ENCODE measurements at regions not wholly inside any gene's neighbourhood (a gene's known extent, or its start where the extent isn't known, plus 50 kb on each side); places are given as distances from the start of the nearest gene placed in this dataset.

GRCh38 chr13:62142048-62142447, 726.4 kb upstream of the PCDH20 start:
- Mint-ChIP-seq H3K9me3 (peaks cover 22% of the 10 kb centered on the region), H3K4me3 (no peak overlapping the region), H3K27ac (no peak overlapping the region), H3K4me1 (ENCODE audit: low read depth) (no peaks in the 10 kb centered on the region), H3K36me3 (ENCODE audit: low read depth) (no peaks in the 10 kb centered on the region), H3K27me3 (ENCODE audit: insufficient read depth) (no peaks in the 10 kb centered on the region)
- intact Hi-C loops (cut with micrococcal nuclease), result no loop called here
- no peak for DNase-seq (ENCODE audit: low spot score)

- Mint-ChIP-seq H3K27me3 (ENCODE audit: insufficient read depth) (no peaks in the 10 kb centered on the region), H3K4me1 (ENCODE audit: low read depth) (no peaks in the 10 kb centered on the region), H3K9me3 (peaks cover 12% of the 10 kb centered on the region), H3K4me3 (no peak overlapping the region), H3K36me3 (ENCODE audit: low read depth) (no peaks in the 10 kb centered on the region), H3K27ac (no peak overlapping the region)
- intact Hi-C loops (cut with micrococcal nuclease), result no loop called here
- DNase-seq (ENCODE audit: low spot score), result no peak
Observed at GRCh38 chr13:62139597-62139996, 723.9 kb upstream of the PCDH20 start.

GRCh38 chr13:62137629-62138405, 722.2 kb upstream of the PCDH20 start:
- H3K4me1 Mint-ChIP-seq (ENCODE audit: low read depth), result no peaks in the 10 kb centered on the region
- peaks cover 7% of the 10 kb centered on the region for H3K9me3 Mint-ChIP-seq
- H3K27ac Mint-ChIP-seq, result no peak overlapping the region
- no peaks in the 10 kb centered on the region for H3K27me3 Mint-ChIP-seq (ENCODE audit: insufficient read depth)
- no peak for DNase-seq (ENCODE audit: low spot score)
- intact Hi-C loops (cut with micrococcal nuclease), result no loop called here
- H3K4me3 Mint-ChIP-seq, result no peak overlapping the region
- H3K36me3 Mint-ChIP-seq (ENCODE audit: low read depth), result no peaks in the 10 kb centered on the region

- Mint-ChIP-seq H3K4me3 (no peak overlapping the region), H3K9me3 (no peaks in the 10 kb centered on the region), H3K4me1 (ENCODE audit: low read depth) (no peaks in the 10 kb centered on the region), H3K27ac (no peak overlapping the region), H3K27me3 (ENCODE audit: insufficient read depth) (no peaks in the 10 kb centered on the region), H3K36me3 (ENCODE audit: low read depth) (no peaks in the 10 kb centered on the region)
- DNase-seq (ENCODE audit: low spot score), result no peak
- intact Hi-C loops (cut with micrococcal nuclease), result no loop called here
Observed at GRCh38 chr13:62131604-62132003, 716.0 kb upstream of the PCDH20 start.

- Mint-ChIP-seq H3K27me3 (ENCODE audit: insufficient read depth) (no peaks in the 10 kb centered on the region), H3K4me1 (ENCODE audit: low read depth) (no peaks in the 10 kb centered on the region), H3K27ac (no peak overlapping the region), H3K36me3 (ENCODE audit: low read depth) (no peaks in the 10 kb centered on the region), H3K9me3 (no peaks in the 10 kb centered on the region), H3K4me3 (no peak overlapping the region)
- intact Hi-C loops (cut with micrococcal nuclease), result no loop called here
- no peak for DNase-seq (ENCODE audit: low spot score)
Observed at GRCh38 chr13:62130062-62130970, 714.7 kb upstream of the PCDH20 start.

- Mint-ChIP-seq H3K36me3 (ENCODE audit: low read depth) (no peaks in the 10 kb centered on the region), H3K4me1 (ENCODE audit: low read depth) (no peaks in the 10 kb centered on the region), H3K4me3 (no peak overlapping the region), H3K9me3 (no peaks in the 10 kb centered on the region), H3K27me3 (ENCODE audit: insufficient read depth) (no peaks in the 10 kb centered on the region), H3K27ac (no peak overlapping the region)
- DNase-seq (ENCODE audit: low spot score), result no peak
- intact Hi-C loops (cut with micrococcal nuclease), result no loop called here
Observed at GRCh38 chr13:62129000-62129551, 713.4 kb upstream of the PCDH20 start.

- Mint-ChIP-seq H3K36me3 (ENCODE audit: low read depth) (no peaks in the 10 kb centered on the region), H3K9me3 (no peaks in the 10 kb centered on the region), H3K27me3 (ENCODE audit: insufficient read depth) (no peaks in the 10 kb centered on the region), H3K4me1 (ENCODE audit: low read depth) (no peaks in the 10 kb centered on the region), H3K4me3 (no peak overlapping the region), H3K27ac (no peak overlapping the region)
- intact Hi-C loops (cut with micrococcal nuclease), result no loop called here
- DNase-seq (ENCODE audit: low spot score), result no peak
Observed at GRCh38 chr13:62126400-62126799, 710.8 kb upstream of the PCDH20 start.

GRCh38 chr13:62125451-62125850, 709.8 kb upstream of the PCDH20 start:
- no peaks in the 10 kb centered on the region for H3K4me1 Mint-ChIP-seq (ENCODE audit: low read depth)
- H3K27me3 Mint-ChIP-seq (ENCODE audit: insufficient read depth), result no peaks in the 10 kb centered on the region
- intact Hi-C loops (cut with micrococcal nuclease), result no loop called here
- no peak for DNase-seq (ENCODE audit: low spot score)
- no peak overlapping the region for H3K4me3 Mint-ChIP-seq
- H3K9me3 Mint-ChIP-seq, result no peaks in the 10 kb centered on the region
- no peak overlapping the region for H3K27ac Mint-ChIP-seq
- H3K36me3 Mint-ChIP-seq (ENCODE audit: low read depth), result no peaks in the 10 kb centered on the region

GRCh38 chr13:62123409-62123808, 707.8 kb upstream of the PCDH20 start:
- no peaks in the 10 kb centered on the region for H3K9me3 Mint-ChIP-seq
- no peak for DNase-seq (ENCODE audit: low spot score)
- H3K36me3 Mint-ChIP-seq (ENCODE audit: low read depth), result no peaks in the 10 kb centered on the region
- H3K4me3 Mint-ChIP-seq, result no peak overlapping the region
- no peaks in the 10 kb centered on the region for H3K27me3 Mint-ChIP-seq (ENCODE audit: insufficient read depth)
- no peak overlapping the region for H3K27ac Mint-ChIP-seq
- H3K4me1 Mint-ChIP-seq (ENCODE audit: low read depth), result no peaks in the 10 kb centered on the region
- intact Hi-C loops (cut with micrococcal nuclease), result no loop called here

GRCh38 chr13:62122434-62122833, 706.8 kb upstream of the PCDH20 start:
- Mint-ChIP-seq H3K9me3 (no peaks in the 10 kb centered on the region), H3K36me3 (ENCODE audit: low read depth) (no peaks in the 10 kb centered on the region), H3K4me3 (no peak overlapping the region), H3K27ac (no peak overlapping the region), H3K4me1 (ENCODE audit: low read depth) (no peaks in the 10 kb centered on the region), H3K27me3 (ENCODE audit: insufficient read depth) (no peaks in the 10 kb centered on the region)
- intact Hi-C loops (cut with micrococcal nuclease), result no loop called here
- DNase-seq (ENCODE audit: low spot score), result no peak

GRCh38 chr13:62119739-62120700, 704.4 kb upstream of the PCDH20 start:
- intact Hi-C loops (cut with micrococcal nuclease), result no loop called here
- Mint-ChIP-seq H3K9me3 (no peaks in the 10 kb centered on the region), H3K4me3 (no peak overlapping the region)

GRCh38 chr13:62115831-62116230, 700.2 kb upstream of the PCDH20 start:
- Mint-ChIP-seq H3K4me1 (ENCODE audit: low read depth) (no peaks in the 10 kb centered on the region), H3K27me3 (ENCODE audit: insufficient read depth) (no peaks in the 10 kb centered on the region), H3K36me3 (ENCODE audit: low read depth) (no peaks in the 10 kb centered on the region), H3K4me3 (no peak overlapping the region), H3K9me3 (no peaks in the 10 kb centered on the region), H3K27ac (no peak overlapping the region)
- DNase-seq (ENCODE audit: low spot score), result no peak
- intact Hi-C loops (cut with micrococcal nuclease), result no loop called here

More at GRCh38 chr13:62119739-62120700, 704.4 kb upstream of the PCDH20 start:
- H3K27ac Mint-ChIP-seq, result no peak overlapping the region
- no peaks in the 10 kb centered on the region for H3K36me3 Mint-ChIP-seq (ENCODE audit: low read depth)
- H3K27me3 Mint-ChIP-seq (ENCODE audit: insufficient read depth), result no peaks in the 10 kb centered on the region
- H3K4me1 Mint-ChIP-seq (ENCODE audit: low read depth), result no peaks in the 10 kb centered on the region
- DNase-seq (ENCODE audit: low spot score), result no peak

Measured in activated T-helper 1 cell treated with anti-CD3 and anti-CD28 coated beads, Interleukin-12 subunit alpha, Interleukin-12 subunit beta, Interleukin-2, Interleukin-4 antibody, amounts not matched to agents 30 ng/mL and 10 ng/mL and 1 ng/mL, durations not matched to agents 14 hours and 24 hours and 36 hours (primary cell).